K562 (cell line): ENCODE measurements at regions not wholly inside any gene's neighbourhood (a gene's known extent, or its start where the extent isn't known, plus 50 kb on each side); places are given as distances from the start of the nearest gene placed in this dataset.

Experiments
- ATAC-seq: fragments of 200-7000 bp; cut with Tn5 transposase; 3 replicates; pipeline ENCODE4 v1.9.1; 2020; ENCODE audit warnings: moderate library complexity
- BruUV-seq: library from RNA; stranded (reverse); fragments of 400-500 nt; replicated peaks from 2 replicates; lab custom pipeline; 2021; lab: Mats Ljungman, UMichigan
- CTCF ChIA-PET: fragments of 300-600 bp; formaldehyde crosslinking; extraction: SDS; loops from one replicate; lab custom pipeline; 2021; ENCODE audit warnings: low intra/inter-chr PET ratio; lab: Yijun Ruan, JAX
- POLR2A ChIA-PET: fragments of 300-600, 350-650 bp; sonication (Branson Sonifier 250); formaldehyde crosslinking; extraction: SDS; loops from one replicate; lab custom pipeline; 2021; ENCODE audit warnings: antibody characterized with exemption, inconsistent platforms; lab: Yijun Ruan, JAX
- DNase-seq, 4 experiments: peaks; one replicate each; pipeline versions ENCODE4 v3.0.0 to v3.0.0-alpha.2; 2011 to 2018; ENCODE audit warnings: low spot score in 3 of 4, mixed read lengths in 3 of 4; ENCODE audit errors: extremely low read depth in 1 of 4
- FAIRE-seq: peaks from 2 replicates; lab custom pipeline; 2011; peaks lifted over from hg19 to GRCh38; lab: Jason Lieb, UNC
- H2AFZ ChIP-seq: 2 replicates; pipeline ENCODE4 v1.6.0; 2011; ENCODE audit warnings: low read depth, low read length, control low read depth, inconsistent platforms
- H3K27ac ChIP-seq: fragments of 200-600 bp; 3 replicates; pipeline ENCODE4 v1.8.0; 2011; ENCODE audit warnings: low read depth, mild to moderate bottlenecking, control low read depth, inconsistent platforms, low read length, moderate library complexity, mixed read lengths; ENCODE audit errors: extremely low read depth
- H3K27me3 ChIP-seq, 2 experiments: fragments of 300-600 bp in 1 of 2; 2 replicates in 1 of 2; 3 replicates in 1 of 2; pipeline versions ENCODE4 v1.6.0 to v1.8.0; 2011; ENCODE audit warnings: inconsistent platforms in 2 of 2, low read length in 2 of 2, mild to moderate bottlenecking in 1 of 2, mixed read lengths in 1 of 2, moderate library complexity in 1 of 2; ENCODE audit not compliant: control insufficient read depth in 2 of 2, insufficient read depth in 2 of 2
- H3K36me3 ChIP-seq: fragments of 300-600 bp; 3 replicates; pipeline ENCODE4 v1.8.0; 2011; ENCODE audit warnings: mild to moderate bottlenecking, low read length, inconsistent platforms; ENCODE audit not compliant: control insufficient read depth, insufficient read depth
- H3K4me1 ChIP-seq, 2 experiments: fragments of 200-600 bp in 1 of 2; replicated peaks in 1 of 2; 2 replicates in 1 of 2; 3 replicates in 1 of 2; pipeline versions ENCODE4 v1.5.1 to v1.8.0; 2011; ENCODE audit warnings: inconsistent platforms in 2 of 2, low read length in 2 of 2, mild to moderate bottlenecking in 1 of 2, mixed read lengths in 1 of 2, moderate library complexity in 1 of 2; ENCODE audit not compliant: control insufficient read depth in 2 of 2, insufficient read depth in 2 of 2
- H3K4me2 ChIP-seq: 2 replicates; pipeline ENCODE4 v1.6.1; 2011; ENCODE audit warnings: low read length, control low read depth, inconsistent platforms, mixed read lengths; ENCODE audit not compliant: insufficient read depth
- H3K4me3 ChIP-seq: fragments of 200-600 bp; sonication (generic), shearing (Covaris generic); 2 replicates; pipeline ENCODE4 v1.5.1; 2016; ENCODE audit warnings: control low read depth, inconsistent platforms
- H3K79me2 ChIP-seq: fragments of 200-600 bp; 3 replicates; pipeline ENCODE4 v1.8.0; 2011; ENCODE audit warnings: low read length, inconsistent platforms; ENCODE audit not compliant: control insufficient read depth, insufficient read depth
- H3K9ac ChIP-seq, 2 experiments: 2 replicates each; pipeline versions ENCODE4 v1.6.0 to v1.6.1; 2011; ENCODE audit warnings: low read depth in 2 of 2, low read length in 2 of 2, control low read depth in 1 of 2, inconsistent platforms in 1 of 2, mild to moderate bottlenecking in 1 of 2, mixed read lengths in 1 of 2; ENCODE audit not compliant: insufficient read depth in 1 of 2
- H3K9me1 ChIP-seq: one replicate; pipeline ENCODE4 v1.6.0; 2011; ENCODE audit warnings: inconsistent platforms, mild to moderate bottlenecking, low read length, moderate library complexity; ENCODE audit not compliant: control insufficient read depth, insufficient read depth
- H3K9me3 ChIP-seq: replicated peaks from 2 replicates; pipeline ENCODE4 v1.5.1; 2011; ENCODE audit warnings: low read depth, low read length, inconsistent platforms; ENCODE audit not compliant: control insufficient read depth, insufficient read depth
- H4K20me1 ChIP-seq: replicated peaks from 2 replicates; pipeline ENCODE4 v1.6.1; 2011; ENCODE audit warnings: low read length, inconsistent platforms, mixed read lengths; ENCODE audit not compliant: control insufficient read depth, insufficient read depth
- HLTF ChIP-seq: fragments of 450-650 bp; IDR thresholded peaks from 2 replicates; pipeline ENCODE4 v1.6.1; 2016
- MEIS2 ChIP-seq: fragments of 450-650 bp; IDR thresholded peaks from 2 replicates; pipeline ENCODE4 v1.6.1; 2014; ENCODE audit warnings: mild to moderate bottlenecking; ENCODE audit not compliant: partially characterized antibody
- NEUROD1 ChIP-seq: fragments of 150-350 bp; IDR thresholded peaks from 2 replicates; pipeline ENCODE4 v1.6.1; 2014; ENCODE audit warnings: borderline replicate concordance, low read length, low read depth; ENCODE audit not compliant: partially characterized antibody
- OTX1 ChIP-seq: fragments of 450-650 bp; formaldehyde crosslinking; IDR thresholded peaks from 2 replicates; pipeline ENCODE4 v1.4.0; 2022; ENCODE audit warnings: mild to moderate bottlenecking
- PYGO2 ChIP-seq: fragments of 450-650 bp; IDR thresholded peaks from 2 replicates; pipeline ENCODE4 v1.6.1; 2016; ENCODE audit warnings: mild to moderate bottlenecking, missing genetic modification characterization, moderate library complexity, missing compliant biosample characterization
- RBBP5 ChIP-seq: fragments of 200-600 bp; sonication (generic); IDR thresholded peaks from 2 replicates; pipeline ENCODE4 v1.6.1; 2012; ENCODE audit warnings: borderline replicate concordance, mild to moderate bottlenecking, low read length, control low read depth, inconsistent platforms; ENCODE audit not compliant: insufficient read depth, poor library complexity, severe bottlenecking
- ZBTB43 ChIP-seq: sonication (generic); formaldehyde crosslinking; IDR thresholded peaks from 2 replicates; pipeline ENCODE4 v1.8.0; 2023; ENCODE audit warnings: mild to moderate bottlenecking, missing genetic modification reagents
- ZNF140 ChIP-seq: fragments of 250-450 bp; sonication (Bioruptor Pico); IDR thresholded peaks from 2 replicates; pipeline ENCODE4 v1.8.0; 2021; ENCODE audit warnings: moderate library complexity, mild to moderate bottlenecking, inconsistent platforms
- ZNF224 ChIP-seq: sonication (generic); formaldehyde crosslinking; IDR thresholded peaks from 2 replicates; pipeline ENCODE4 v1.8.0; 2022; ENCODE audit warnings: mild to moderate bottlenecking, missing genetic modification reagents
- ZNF311 ChIP-seq: fragments of 250-450 bp; sonication (Bioruptor Pico); IDR thresholded peaks from 2 replicates; pipeline ENCODE4 v1.4.0; 2020; ENCODE audit warnings: mild to moderate bottlenecking, moderate library complexity
- ZNF778 ChIP-seq: fragments of 450-650 bp; formaldehyde crosslinking; IDR thresholded peaks from 2 replicates; pipeline ENCODE4 v1.4.0; 2020; ENCODE audit warnings: mild to moderate bottlenecking, moderate library complexity
- WGBS: fragments of 100-300 bp; shearing (Covaris generic); methylation state at CpG from one replicate; pipeline ENCODE4 v1.1.6; 2016; ENCODE audit warnings: low coverage, mixed read lengths; ENCODE audit not compliant: insufficient coverage; ENCODE audit errors: missing lambda C conversion rate; 5-methylcytosine and 5-hydroxymethylcytosine counted together
- in situ Hi-C: fragments of 300-500 bp; cut with MboI; formaldehyde crosslinking; loops from 4 replicates; pipeline ENCODE4 v1.15.0; 2018; ENCODE audit warnings: inconsistent platforms, mixed read lengths
- intact Hi-C: fragments of 100-400 bp; cut with micrococcal nuclease; formaldehyde crosslinking; loops from 2 replicates; pipeline ENCODE4 v1.14.2; 2022

DNA sequence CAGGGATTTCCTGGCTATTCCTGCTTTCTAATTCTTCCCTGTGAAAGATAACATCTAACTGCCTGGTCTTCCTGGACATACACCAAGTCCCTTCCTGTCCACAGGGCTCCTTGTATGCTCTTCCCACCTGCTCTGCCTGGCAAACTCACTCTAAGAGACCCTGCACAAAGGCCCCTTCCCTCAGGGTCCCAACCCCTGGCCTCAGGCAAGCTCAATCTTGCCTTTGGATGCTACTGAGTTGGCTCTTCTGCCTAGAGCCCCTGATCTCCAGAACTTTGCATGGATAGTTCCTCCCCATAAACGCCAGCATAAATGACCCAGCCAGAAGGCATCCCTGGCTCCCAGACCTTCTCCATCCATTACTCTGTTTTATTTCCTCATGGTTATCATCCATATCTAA, 98.3 kb upstream of the OTOS start:
- CTCF ChIA-PET, result no interaction called here
- Histone ChIP-seq H3K9me1 (no peaks in the 10 kb centered on the region), H3K36me3 (no peaks in the 10 kb centered on the region), H4K20me1 (no peaks in the 10 kb centered on the region), H3K79me2 (no peaks in the 10 kb centered on the region), H3K27ac (no peak overlapping the region), H3K9me3 (no peaks in the 10 kb centered on the region), H3K4me2 (no peak overlapping the region), H3K4me3 (no peak overlapping the region), H3K4me1 (peaks cover 0 to 15% of the 10 kb centered on the region in 2 experiments; a peak in 4 of 5 replicates), H3K9ac (no peak overlapping the region), H3K27me3 (no peaks in the 10 kb centered on the region; a peak in 1 of 5 replicates), H2AFZ (no peak overlapping the region)
- in situ Hi-C loops (no loop called here), intact Hi-C loops (no loop called here)
- no TSS peak for BruUV-seq
- no peak for FAIRE-seq
- POLR2A ChIA-PET, result no interaction called here
- DNase-seq, result no peak
- no peak for ATAC-seq
- no peak for TF ChIP-seq HLTF
- no peak for TF ChIP-seq ZNF311
- TF ChIP-seq NEUROD1, result no peak
- no peak for TF ChIP-seq MEIS2
- no peak for TF ChIP-seq PYGO2
- TF ChIP-seq OTX1 (CRISPR knock-in tag), result no peak
- TF ChIP-seq RBBP5, result no peak
- no peak for TF ChIP-seq ZNF224 (CRISPR knock-in tag)
- no peak for TF ChIP-seq ZNF140 (CRISPR knock-in tag)
- no peak for TF ChIP-seq ZNF778 (CRISPR knock-in tag)
- TF ChIP-seq ZBTB43, result no peak
- no CpG with 5 or more reads among the region's 1 CpG for WGBS
